ENCODE measurements at regions not wholly inside any gene's neighbourhood (a gene's known extent, or its start where the extent isn't known, plus 50 kb on each side); places are given as distances from the start of the nearest gene placed in this dataset.

- no peaks in the 10 kb centered on the region for H4K20me1 ChIP-seq (replicated peaks; ENCODE audit: control insufficient read depth, extremely low read depth, insufficient read depth, low read length)
- H3K79me2 ChIP-seq (ENCODE audit: control insufficient read depth, insufficient read depth, low read length) = no peaks in the 10 kb centered on the region
- no peak for FAIRE-seq
- H3K27ac ChIP-seq (ENCODE audit: insufficient read depth, low read depth, low read length) = no peak overlapping the region
- ChIA-PET CTCF (no interaction called here), POLR2A (no interaction called here)
- H3K27me3 ChIP-seq (ENCODE audit: control insufficient read depth in 2 of 2, insufficient read depth in 2 of 2, low read length in 2 of 2) = no peaks in the 10 kb centered on the region
- no TSS peak for BruUV-seq (replicated peaks)
- TF ChIP-seq EZH2 (IDR thresholded peaks at IDR 0.05; ENCODE audit: borderline replicate concordance, low read depth, low read length, severe bottlenecking) (no peak), CTCF (IDR thresholded peaks at IDR 0.05; ENCODE audit: extremely low read depth in 1 of 2, insufficient read depth in 1 of 2, low read depth in 1 of 2, low read length in 2 of 2) (no peak)
- no peak overlapping the region for H3K9ac ChIP-seq (replicated peaks; ENCODE audit: extremely low read depth, insufficient read depth, low read length)
- dilution Hi-C loops (cut with MboI; ENCODE audit: extremely low pct_ligation_motif_present, low sequenced_read_pairs) (no loop called here), intact Hi-C loops (cut with micrococcal nuclease) (no loop called here)
- H3K9me3 ChIP-seq (replicated peaks; ENCODE audit: control insufficient read depth, insufficient read depth, low read length) = no peaks in the 10 kb centered on the region
- H3K4me2 ChIP-seq (ENCODE audit: insufficient read depth, low read length) = no peak overlapping the region
- H3K4me3 ChIP-seq (replicated peaks in 1 of 3; ENCODE audit: insufficient read depth in 1 of 3, low read depth in 1 of 3, low read length in 3 of 3) = no peak overlapping the region
- H3K36me3 ChIP-seq (ENCODE audit: control insufficient read depth in 2 of 2, extremely low read depth in 1 of 2, insufficient read depth in 2 of 2, low read length in 2 of 2) = no peaks in the 10 kb centered on the region
- no peak overlapping the region for H2AFZ ChIP-seq (ENCODE audit: low read depth, low read length)
- DNase-seq (ENCODE audit: low read depth, low spot score) = no peak
- no peaks in the 10 kb centered on the region for H3K9me1 ChIP-seq (replicated peaks; ENCODE audit: control insufficient read depth, extremely low read depth, insufficient read depth, low read length)
- no peaks in the 10 kb centered on the region for H3K4me1 ChIP-seq (ENCODE audit: control insufficient read depth, extremely low read depth, insufficient read depth, low read length)
These were observed 699.0 kb downstream of the HDGFL1 start for GRCh38 chr6:23268348-23268747.

GRCh38 chr6:23269436-23269835 lies 700.1 kb downstream of the HDGFL1 start:
- intact Hi-C loops (cut with micrococcal nuclease) (no loop called here), dilution Hi-C loops (cut with MboI; ENCODE audit: extremely low pct_ligation_motif_present, low sequenced_read_pairs) (no loop called here)
- no peak overlapping the region for H3K4me3 ChIP-seq (replicated peaks in 1 of 3; ENCODE audit: insufficient read depth in 1 of 3, low read depth in 1 of 3, low read length in 3 of 3)
- no peak for FAIRE-seq
- BruUV-seq (replicated peaks) = no TSS peak
- no peaks in the 10 kb centered on the region for H3K9me1 ChIP-seq (replicated peaks; ENCODE audit: control insufficient read depth, extremely low read depth, insufficient read depth, low read length)
- CTCF ChIA-PET = no interaction called here
- no peaks in the 10 kb centered on the region for H3K9me3 ChIP-seq (replicated peaks; ENCODE audit: control insufficient read depth, insufficient read depth, low read length)
- H3K4me2 ChIP-seq (ENCODE audit: insufficient read depth, low read length) = no peak overlapping the region
- no peak for DNase-seq (ENCODE audit: low read depth, low spot score)
- H2AFZ ChIP-seq (ENCODE audit: low read depth, low read length) = no peak overlapping the region
- H3K27me3 ChIP-seq (ENCODE audit: control insufficient read depth in 2 of 2, insufficient read depth in 2 of 2, low read length in 2 of 2) = no peaks in the 10 kb centered on the region
- POLR2A ChIA-PET = no interaction called here
- no peaks in the 10 kb centered on the region for H3K36me3 ChIP-seq (ENCODE audit: control insufficient read depth in 2 of 2, extremely low read depth in 1 of 2, insufficient read depth in 2 of 2, low read length in 2 of 2)
- no peaks in the 10 kb centered on the region for H3K79me2 ChIP-seq (ENCODE audit: control insufficient read depth, insufficient read depth, low read length)
- no peak overlapping the region for H3K9ac ChIP-seq (replicated peaks; ENCODE audit: extremely low read depth, insufficient read depth, low read length)
- no peak overlapping the region for H3K27ac ChIP-seq (ENCODE audit: insufficient read depth, low read depth, low read length)
- TF ChIP-seq POLR2A (IDR thresholded peaks at IDR 0.05; ENCODE audit: low read depth, low read length) (no peak), MYC (IDR thresholded peaks at IDR 0.05; ENCODE audit: low read depth, low read length) (no peak), POLR2AphosphoS5 (IDR thresholded peaks at IDR 0.05; ENCODE audit: insufficient read depth, low read depth, low read length) (no peak), GATA2 (IDR thresholded peaks at IDR 0.05; ENCODE audit: insufficient read depth, insufficient read length, low read depth, low read length) (no peak), MAX (IDR thresholded peaks at IDR 0.05; ENCODE audit: insufficient read depth, insufficient read length) (no peak), FOS (IDR thresholded peaks at IDR 0.05; ENCODE audit: borderline replicate concordance, insufficient read depth, low read length) (no peak), CTCF (IDR thresholded peaks at IDR 0.05; ENCODE audit: extremely low read depth in 1 of 2, insufficient read depth in 1 of 2, low read depth in 1 of 2, low read length in 2 of 2) (no peak), JUN (IDR thresholded peaks at IDR 0.05; ENCODE audit: borderline replicate concordance, insufficient read depth, insufficient read length, low read depth) (no peak), EZH2 (IDR thresholded peaks at IDR 0.05; ENCODE audit: borderline replicate concordance, low read depth, low read length, severe bottlenecking) (no peak)
- H3K4me1 ChIP-seq (ENCODE audit: control insufficient read depth, extremely low read depth, insufficient read depth, low read length) = no peaks in the 10 kb centered on the region
- no peaks in the 10 kb centered on the region for H4K20me1 ChIP-seq (replicated peaks; ENCODE audit: control insufficient read depth, extremely low read depth, insufficient read depth, low read length)
